Stimulated activated CD8-positive, alpha-beta memory T cell treated with anti-CD3 and anti-CD28 coated beads, Interleukin-4, amount 100 ng/mL, for 4 hours (primary cell): ENCODE measurements at regions not wholly inside any gene's neighbourhood (a gene's known extent, or its start where the extent isn't known, plus 50 kb on each side); places are given as distances from the start of the nearest gene placed in this dataset.

ENCODE experiments used
- DNase-seq, 2 donors: peaks; one replicate each; pipeline ENCODE4 v3.0.0-alpha.2; 2020; ENCODE audit warnings: low read depth in 2 of 2, low spot score in 1 of 2

GRCh38 chr6:170035901-170036304, 255.0 kb downstream of the DLL1 start:
- no peak for DNase-seq

DNA sequence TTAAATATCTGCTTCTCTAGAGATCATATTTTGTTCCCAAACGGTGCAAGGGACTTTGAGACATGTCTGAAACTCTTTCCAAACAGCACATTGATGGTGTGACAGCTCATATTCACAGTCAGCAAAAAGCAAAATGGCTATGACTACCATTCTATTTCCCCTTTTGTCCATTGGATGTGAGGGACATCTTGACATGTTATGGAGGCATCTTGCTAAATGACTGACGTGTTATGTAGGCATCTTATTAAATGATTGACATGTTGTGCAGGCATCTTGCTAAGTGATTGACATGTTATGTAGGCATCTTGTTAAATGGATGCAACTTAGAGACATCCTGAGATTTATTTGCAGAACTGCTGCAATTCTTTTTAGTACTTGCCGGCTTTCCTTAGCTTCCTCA, 255.8 kb downstream of the DLL1 start:
- no peak for DNase-seq

GRCh38 chr6:170034294-170034693, 256.6 kb downstream of the DLL1 start:
- no peak for DNase-seq

DNA sequence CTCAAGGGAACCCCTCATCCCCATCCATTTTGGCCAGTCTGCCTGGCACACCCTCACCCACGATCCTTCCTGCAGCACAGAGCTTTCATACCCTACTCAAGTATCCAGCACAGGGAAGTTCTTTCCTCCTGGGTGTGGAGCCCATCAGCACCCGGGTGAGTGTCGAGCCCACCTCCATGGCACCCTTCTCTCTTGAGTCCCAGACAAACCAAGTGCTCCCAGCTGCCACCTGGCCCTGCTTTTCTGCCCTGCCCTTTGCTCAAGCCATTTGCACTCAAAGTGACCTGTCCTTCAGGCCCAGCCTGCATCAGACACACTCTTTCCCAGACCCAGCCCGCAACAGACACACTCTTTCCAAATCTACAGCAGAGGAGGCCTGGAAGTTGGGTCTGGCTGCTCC, 257.2 kb downstream of the DLL1 start:
- no peak for DNase-seq

- no peak for DNase-seq
Observed at GRCh38 chr6:170032706-170033309, 258.1 kb downstream of the DLL1 start.

DNA sequence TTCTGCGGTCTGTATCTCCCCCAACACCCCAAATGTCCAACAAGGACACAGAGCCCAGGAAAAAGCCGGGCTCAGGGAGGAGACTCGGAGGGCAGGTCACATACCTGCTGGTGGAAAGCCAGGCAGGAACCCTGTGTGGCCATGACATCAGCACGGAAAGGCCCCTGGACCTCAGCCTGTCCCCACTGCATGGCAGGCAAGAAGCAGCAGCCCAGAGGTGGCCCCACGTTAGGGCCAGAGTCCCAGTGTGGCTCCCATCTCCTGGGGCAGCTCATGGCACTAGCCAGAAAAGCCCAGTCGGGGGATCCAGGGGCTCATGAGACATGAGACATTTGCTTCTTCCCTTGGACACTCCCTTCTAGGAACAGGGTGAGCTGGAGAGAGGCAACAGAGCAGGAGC, 258.7 kb downstream of the DLL1 start:
- no peak for DNase-seq

DNA sequence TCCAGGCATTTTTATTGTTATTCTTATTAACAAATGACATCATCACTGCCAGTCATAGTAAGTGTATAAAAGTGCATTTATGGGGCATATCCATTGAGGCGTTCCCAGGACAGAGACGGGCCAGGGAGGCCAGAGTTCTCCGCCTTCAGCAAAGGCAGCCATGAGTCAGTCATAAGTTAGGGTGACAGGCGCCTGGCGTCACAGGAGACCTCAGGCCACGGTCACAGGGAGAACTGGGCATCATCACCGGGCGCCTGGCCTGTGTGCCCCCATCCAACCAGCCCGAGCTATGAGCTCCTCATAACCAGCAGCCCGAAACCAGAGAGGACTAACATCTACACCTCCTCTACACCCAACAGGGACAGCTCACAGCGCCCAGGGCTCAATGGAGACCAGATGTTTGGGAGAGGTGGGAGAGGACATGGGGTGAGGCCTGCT, 259.2 kb downstream of the DLL1 start:
- no peak for DNase-seq

GRCh38 chr6:170030821-170031471, 259.9 kb downstream of the DLL1 start:
- DNase-seq: no peak

DNA sequence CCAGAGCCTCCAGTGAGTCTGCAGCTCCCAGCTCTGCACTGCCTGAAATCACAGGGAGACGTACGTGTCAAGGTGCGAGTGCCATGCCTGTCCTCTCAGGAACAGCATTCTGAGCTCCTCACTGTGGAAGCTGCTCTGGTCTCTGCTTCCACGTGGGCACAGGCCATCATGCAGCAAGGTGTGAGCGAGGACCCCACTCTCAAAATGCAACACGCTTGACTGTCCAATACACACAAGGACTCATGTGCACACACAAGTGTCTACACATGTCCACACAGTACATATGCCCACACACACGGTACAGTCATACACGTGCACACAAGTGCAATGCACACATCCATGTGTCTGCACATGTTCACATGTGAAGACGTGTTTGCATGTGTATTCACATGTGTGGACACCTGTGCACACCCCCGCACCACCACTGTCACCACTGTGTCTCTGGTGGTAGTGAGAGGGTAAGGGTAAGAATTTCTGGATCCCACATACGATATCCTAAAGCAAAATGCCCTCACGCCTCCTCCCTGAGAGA, 260.5 kb downstream of the DLL1 start:
- no peak for DNase-seq

DNA sequence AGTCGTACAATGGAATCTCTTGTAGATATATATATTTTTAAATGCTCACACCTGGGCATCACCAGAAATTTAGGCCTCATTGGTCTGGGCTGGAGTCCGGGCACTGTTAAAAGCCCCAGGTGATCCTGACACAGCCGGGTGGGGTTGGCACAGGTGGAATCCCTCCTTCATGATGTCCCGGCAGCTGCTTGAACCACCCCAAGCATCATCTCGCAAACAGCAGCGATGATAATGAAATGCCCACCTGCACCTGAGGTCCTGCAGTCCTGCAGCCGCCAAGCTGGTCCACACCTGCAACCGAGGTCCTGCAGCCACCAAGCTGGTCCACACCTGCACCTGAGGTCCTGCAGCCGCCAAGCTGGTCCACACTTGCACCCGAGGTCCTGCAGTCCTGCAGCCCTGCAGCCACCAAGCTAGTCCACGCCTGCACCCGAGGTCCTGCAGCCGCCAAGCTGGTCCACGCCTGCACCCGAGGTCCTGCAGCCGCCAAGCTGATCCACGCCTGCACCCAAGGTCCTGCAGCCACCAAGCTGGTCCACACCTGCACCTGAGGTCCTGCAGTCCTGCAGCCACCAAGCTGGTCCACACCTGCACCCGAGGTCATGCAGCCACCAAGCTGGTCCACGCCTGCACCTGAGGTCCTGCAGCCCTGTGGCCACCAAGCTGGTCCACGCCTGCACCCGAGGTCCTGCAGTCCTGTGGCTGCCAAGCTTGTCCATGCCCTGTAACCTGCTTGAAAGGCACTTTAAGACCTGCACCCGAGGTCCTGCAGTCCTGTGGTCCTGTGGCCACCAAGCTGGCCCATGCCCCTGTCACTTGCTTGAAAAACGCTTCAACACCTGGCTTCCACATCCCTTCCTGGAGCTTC, 261.2 kb downstream of the DLL1 start:
- DNase-seq: no peak

GRCh38 chr6:170028629-170029345, 262.1 kb downstream of the DLL1 start:
- no peak for DNase-seq

GRCh38 chr6:170027647-170028043, 263.2 kb downstream of the DLL1 start:
- DNase-seq: no peak

DNA sequence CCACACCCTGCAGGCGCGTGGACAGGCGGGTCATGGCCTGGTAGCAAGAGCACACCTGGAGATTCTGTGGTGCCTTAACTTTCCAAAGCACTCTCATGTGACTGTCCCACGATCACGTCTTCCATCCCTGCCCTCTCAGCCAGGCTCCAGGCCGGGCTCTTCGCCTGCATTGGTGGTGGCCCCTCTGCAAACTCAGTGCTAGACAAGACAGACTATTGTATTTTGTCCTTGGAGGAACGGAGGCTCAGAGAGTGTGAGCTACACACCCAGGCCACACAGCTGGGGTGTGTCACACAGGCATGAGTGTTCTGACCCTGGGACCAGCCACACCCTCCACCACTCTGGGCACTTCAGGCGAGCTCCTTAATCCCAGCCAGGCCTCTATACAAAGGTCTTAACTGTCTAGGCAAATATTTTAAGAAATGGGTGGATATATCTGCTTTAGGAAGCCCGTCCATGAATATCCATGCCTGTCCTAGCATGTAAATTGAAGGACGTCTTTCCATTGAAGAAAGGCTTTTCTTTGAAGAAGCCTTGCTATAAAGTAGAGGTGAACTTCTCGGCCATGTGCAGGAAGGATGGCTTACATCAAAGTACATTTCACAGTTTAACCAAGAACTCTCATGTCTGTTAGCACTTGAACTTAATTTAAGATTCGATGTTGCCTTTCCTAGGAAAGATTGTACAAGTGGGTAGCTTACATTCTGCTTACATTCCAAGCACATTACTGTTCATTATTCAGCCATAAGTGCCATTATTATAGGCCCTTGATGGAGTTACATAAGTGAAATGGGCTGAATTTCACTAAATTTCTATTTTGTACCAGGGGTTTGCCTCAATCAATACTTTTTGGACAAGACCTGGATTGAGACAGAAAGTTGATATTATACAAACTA, 263.9 kb downstream of the DLL1 start:
- no peak for DNase-seq

DNA sequence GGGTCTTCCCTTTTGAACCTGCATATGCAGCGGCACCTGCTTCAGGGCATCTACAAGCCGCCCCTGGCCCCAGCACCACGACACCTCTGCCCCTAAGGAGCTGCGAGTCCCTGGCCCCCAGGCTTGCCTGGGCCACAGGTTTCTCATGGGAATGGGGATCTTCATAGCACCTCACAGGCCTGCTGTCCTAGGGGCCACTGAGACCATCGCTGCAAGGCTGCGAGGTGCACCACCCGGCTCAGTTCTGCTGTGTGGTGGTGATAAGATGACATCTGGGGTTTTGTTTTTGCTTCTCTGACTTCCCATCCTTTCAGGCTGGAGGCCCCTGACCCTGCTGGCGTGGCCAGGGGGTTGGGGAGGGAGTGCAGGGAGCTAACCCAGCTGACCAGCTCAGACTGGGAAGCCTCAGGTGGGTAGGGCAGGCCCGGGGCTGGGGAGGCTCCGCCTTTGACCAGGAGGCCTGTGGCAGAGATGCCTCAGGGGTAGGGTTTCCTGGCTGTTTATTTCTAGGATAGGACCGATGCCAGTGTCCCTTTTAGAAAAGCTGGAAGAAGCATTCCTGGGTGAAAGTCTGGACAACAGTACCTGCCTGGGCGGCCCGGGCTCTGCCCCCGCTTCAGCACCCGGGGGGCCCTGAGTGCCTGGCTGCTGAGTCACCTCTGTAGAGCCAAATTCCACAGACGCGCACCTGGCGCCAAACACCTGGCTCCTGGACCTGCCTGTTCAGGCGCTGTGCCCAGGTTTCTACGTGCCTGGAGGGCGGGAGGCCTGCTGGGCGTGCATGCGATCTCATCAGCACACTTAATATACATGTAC, 264.7 kb downstream of the DLL1 start:
- DNase-seq: no peak

DNA sequence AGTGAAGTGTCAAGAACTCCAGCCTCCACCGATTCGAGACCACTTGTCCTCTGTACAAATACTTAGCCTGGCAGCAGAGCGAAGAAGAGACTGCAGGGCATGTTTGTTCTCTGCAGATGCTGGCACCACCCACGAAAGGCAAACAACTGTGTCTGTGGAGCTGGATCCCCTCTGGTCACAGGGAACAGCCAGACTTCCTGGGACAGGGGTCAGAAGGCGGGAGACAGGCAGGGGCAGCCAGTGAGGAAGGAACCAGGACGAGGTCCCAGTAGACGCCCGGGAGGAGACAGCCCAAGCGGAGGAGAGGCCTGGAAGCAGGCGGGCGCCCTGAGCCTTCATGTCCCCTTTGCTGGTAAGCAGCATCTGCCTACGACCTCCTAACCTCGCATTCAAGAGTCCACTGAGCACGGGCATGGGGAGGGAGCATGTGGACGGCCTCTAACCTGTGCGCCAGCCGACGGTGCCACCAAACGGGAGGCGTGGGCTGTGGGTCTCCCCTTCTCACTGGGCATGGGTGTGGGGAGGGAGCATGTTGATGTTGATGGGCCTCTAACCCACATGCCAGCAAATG, 265.5 kb downstream of the DLL1 start:
- no peak for DNase-seq

DNA sequence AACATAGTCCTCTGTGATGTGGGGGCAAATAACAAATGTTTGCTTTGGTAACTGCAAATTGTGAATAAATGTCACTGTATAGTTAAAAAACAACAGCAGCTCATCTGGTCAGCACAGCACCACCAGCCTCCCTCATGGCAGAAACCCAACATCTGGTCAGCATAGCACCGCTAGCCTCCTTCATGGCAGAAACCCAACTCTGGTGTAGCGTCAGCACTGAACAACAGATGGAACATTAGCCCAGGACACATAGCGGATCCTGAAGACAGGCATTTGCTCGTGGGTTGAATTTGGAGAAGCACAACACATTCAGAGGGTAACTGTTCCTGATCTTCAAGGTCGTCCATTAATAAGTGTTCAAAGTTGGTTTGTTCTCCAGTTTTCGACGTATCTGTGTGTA, 265.9 kb downstream of the DLL1 start:
- DNase-seq: no peak

- no peak for DNase-seq
Observed at GRCh38 chr6:170023620-170024521, 267.0 kb downstream of the DLL1 start.
